ENCODE measurements at regions not wholly inside any gene's neighbourhood (a gene's known extent, or its start where the extent isn't known, plus 50 kb on each side); places are given as distances from the start of the nearest gene placed in this dataset.

GRCh38 chr22:25327018-25327755 is 107.7 kb downstream of the CRYBB2 start:
- H3K4me2 ChIP-seq (ENCODE audit: insufficient read depth in 1 of 2, low read depth in 2 of 2, low read length in 2 of 2) = no peak overlapping the region
- H2BK15ac ChIP-seq (ENCODE audit: low read length) = no peak overlapping the region
- no peak for DNase-seq (ENCODE audit: low read depth in 1 of 2, low spot score in 2 of 2)
- H3K14ac ChIP-seq (ENCODE audit: insufficient read length) = no peak overlapping the region
- H2BK20ac ChIP-seq (ENCODE audit: low read length) = no peak overlapping the region
- no peak overlapping the region for H2BK12ac ChIP-seq (ENCODE audit: low read depth, low read length)
- H3K4ac ChIP-seq (replicated peaks; ENCODE audit: insufficient read length, low read depth, low read length) = no peak overlapping the region
- no peak overlapping the region for H2AFZ ChIP-seq (ENCODE audit: low read length)
- POLR2A ChIA-PET (ENCODE audit: partially characterized antibody) = no interaction called here
- H4K5ac ChIP-seq (ENCODE audit: insufficient read length, low read depth, low read length) = no peak overlapping the region
- no peaks in the 10 kb centered on the region for H3K79me2 ChIP-seq (ENCODE audit: control insufficient read depth in 1 of 2, insufficient read depth in 2 of 2, low read length in 2 of 2)
- H3K18ac ChIP-seq (ENCODE audit: extremely low read depth, low read length) = no peak overlapping the region
- no peak overlapping the region for H3K23ac ChIP-seq (ENCODE audit: insufficient read length)
- no peaks in the 10 kb centered on the region for H3K79me1 ChIP-seq (ENCODE audit: low read depth, low read length)
- no peak overlapping the region for H3K56ac ChIP-seq (replicated peaks; ENCODE audit: insufficient read length, low read depth, low read length)
- H2BK5ac ChIP-seq (ENCODE audit: low read depth, low read length) = no peak overlapping the region
- no peak overlapping the region for H4K8ac ChIP-seq (ENCODE audit: extremely low read depth, insufficient read depth, low read length)
- H3K4me1 ChIP-seq (replicated peaks in 1 of 4; ENCODE audit: control insufficient read depth in 3 of 4, insufficient read depth in 4 of 4, low read length in 3 of 4) = no peaks in the 10 kb centered on the region
- no peak for FAIRE-seq
- no peak overlapping the region for H2BK120ac ChIP-seq (replicated peaks; ENCODE audit: low read depth, low read length)
- no peaks in the 10 kb centered on the region for H4K20me1 ChIP-seq (replicated peaks in 1 of 2; ENCODE audit: control insufficient read depth in 1 of 2, insufficient read depth in 2 of 2, low read length in 2 of 2)
- H3K9me3 ChIP-seq (ENCODE audit: insufficient read depth in 2 of 2, low read depth in 1 of 2, low read length in 1 of 2) = no peaks in the 10 kb centered on the region
- H3K9ac ChIP-seq (replicated peaks in 1 of 4; ENCODE audit: extremely low read depth in 1 of 4, low read depth in 3 of 4, low read length in 3 of 4) = no peak overlapping the region
- H3K36me3 ChIP-seq (ENCODE audit: control insufficient read depth in 2 of 4, insufficient read depth in 4 of 4, low read length in 3 of 4) = no peaks in the 10 kb centered on the region
- CTCF ChIA-PET (ENCODE audit: partially characterized antibody) = interaction anchor here (1.1 to 1.2 kb wide), 3 partner anchors 45 to 125 kb away, joined by 4 read pairs; no protein-coding TSS in a partner anchor
- H4K91ac ChIP-seq (replicated peaks; ENCODE audit: insufficient read length, low read length) = no peak overlapping the region
- 85% methylated on average over 15 of the region's 17 CpGs; no CpG with 5 or more reads in 1 of the 2 experiments for WGBS, 2 experiments (ENCODE audit: extremely low coverage in 1 of 2, insufficient coverage in 1 of 2, insufficient read length in 1 of 2, insufficient replicate concordance in 2 of 2, low coverage in 1 of 2, low lambda C conversion rate in 2 of 2, missing lambda C conversion rate in 1 of 2)
- no peaks in the 10 kb centered on the region for H3K23me2 ChIP-seq (ENCODE audit: low read depth, low read length)
- no peak overlapping the region for H2AK5ac ChIP-seq (ENCODE audit: low read depth, low read length)
- H3K27me3 ChIP-seq (replicated peaks in 1 of 4; ENCODE audit: control insufficient read depth in 3 of 4, extremely low read depth in 1 of 4, insufficient read depth in 3 of 4, low read length in 3 of 4) = no peaks in the 10 kb centered on the region
- H3K4me3 ChIP-seq (ENCODE audit: extremely low read depth in 1 of 4, insufficient read depth in 2 of 4, low read depth in 3 of 4, low read length in 4 of 4) = no peak overlapping the region
- no peak overlapping the region for H3K27ac ChIP-seq (ENCODE audit: low read depth, low read length)
- no peak for TF ChIP-seq HDAC2 (IDR thresholded peaks at IDR 0.05; ENCODE audit: borderline replicate concordance in 1 of 2, low read depth in 2 of 2, low read length in 2 of 2)
- TF ChIP-seq RNF2 (IDR thresholded peaks at IDR 0.05; ENCODE audit: borderline replicate concordance, low read depth, low read length, missing control alignments, poor library complexity, severe bottlenecking) = no peak
- no peak for TF ChIP-seq BCL11A (IDR thresholded peaks at IDR 0.05; ENCODE audit: low read depth in 2 of 2, low read length in 2 of 2)
- no peak for TF ChIP-seq TAF1 (IDR thresholded peaks at IDR 0.05; ENCODE audit: low read depth, low read length)
- TF ChIP-seq KDM1A (IDR thresholded peaks at IDR 0.05; ENCODE audit: borderline replicate concordance, low read length) = no peak
- no peak for TF ChIP-seq CHD2 (IDR thresholded peaks at IDR 0.05; ENCODE audit: low read length)
- TF ChIP-seq, protein P1, sequence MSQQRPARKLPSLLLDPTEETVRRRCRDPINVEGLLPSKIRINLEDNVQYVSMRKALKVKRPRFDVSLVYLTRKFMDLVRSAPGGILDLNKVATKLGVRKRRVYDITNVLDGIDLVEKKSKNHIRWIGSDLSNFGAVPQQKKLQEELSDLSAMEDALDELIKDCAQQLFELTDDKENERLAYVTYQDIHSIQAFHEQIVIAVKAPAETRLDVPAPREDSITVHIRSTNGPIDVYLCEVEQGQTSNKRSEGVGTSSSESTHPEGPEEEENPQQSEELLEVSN (IDR thresholded peaks at IDR 0.05) = no peak
- TF ChIP-seq EZH2 (IDR thresholded peaks at IDR 0.05; ENCODE audit: low read depth, low read length, severe bottlenecking) = no peak
- no peak for TF ChIP-seq MAX (IDR thresholded peaks at IDR 0.05)
- no peak for TF ChIP-seq NANOG (IDR thresholded peaks at IDR 0.05; ENCODE audit: insufficient read depth, low read depth, low read length, poor library complexity, severe bottlenecking)
- no peak for TF ChIP-seq SIN3A (conservative IDR thresholded peaks at IDR 0.05 in 1 of 2, IDR thresholded peaks at IDR 0.05 in 1 of 2; ENCODE audit: low read depth in 1 of 2, low read length in 2 of 2)

Measured in H1 (cell line).